Keratinocyte (primary cell): ENCODE measurements at regions not wholly inside any gene's neighbourhood (a gene's known extent, or its start where the extent isn't known, plus 50 kb on each side); places are given as distances from the start of the nearest gene placed in this dataset.

Experiments
- DNase-seq: peaks from one replicate; pipeline ENCODE4 v3.0.0-alpha.2; 2011; ENCODE audit warnings: low read depth, missing footprints, low spot score
- FAIRE-seq: peaks from 2 replicates; lab custom pipeline; 2011; peaks lifted over from hg19 to GRCh38; lab: Jason Lieb, UNC
- H2AFZ ChIP-seq: 2 replicates; pipeline ENCODE4 v1.6.0; 2012; ENCODE audit warnings: low read length, control low read depth, inconsistent platforms; ENCODE audit not compliant: control insufficient read depth
- H3K27ac ChIP-seq: 2 replicates; pipeline ENCODE4 v1.5.1; 2011; ENCODE audit warnings: low read length; ENCODE audit not compliant: control insufficient read depth, insufficient read depth
- H3K27me3 ChIP-seq: 3 replicates; pipeline ENCODE4 v1.6.0; 2011; ENCODE audit warnings: low read length; ENCODE audit not compliant: control insufficient read depth, insufficient read depth; ENCODE audit errors: extremely low read depth
- H3K36me3 ChIP-seq, 2 experiments: 2 replicates in 1 of 2; 3 replicates in 1 of 2; pipeline ENCODE4 v1.5.1; 2011; ENCODE audit warnings: low read length in 2 of 2, mild to moderate bottlenecking in 1 of 2; ENCODE audit not compliant: control insufficient read depth in 2 of 2, insufficient read depth in 2 of 2; ENCODE audit errors: extremely low read depth in 1 of 2
- H3K4me1 ChIP-seq: 3 replicates; pipeline ENCODE4 v1.5.1; 2011; ENCODE audit warnings: low read length; ENCODE audit not compliant: control insufficient read depth, insufficient read depth; ENCODE audit errors: extremely low read depth
- H3K4me2 ChIP-seq: 3 replicates; pipeline ENCODE4 v1.6.0; 2011; ENCODE audit warnings: low read depth, low read length; ENCODE audit not compliant: control insufficient read depth, insufficient read depth; ENCODE audit errors: extremely low read depth
- H3K4me3 ChIP-seq, 3 experiments: fragments of 200-600 bp in 1 of 3; sonication (generic) in 1 of 3; 2 replicates in 2 of 3; 3 replicates in 1 of 3; pipeline ENCODE4 v1.5.1; 2011 to 2016; ENCODE audit warnings: low read length in 3 of 3, mild to moderate bottlenecking in 3 of 3, control low read depth in 2 of 3, inconsistent platforms in 1 of 3, low read depth in 1 of 3, mixed read lengths in 1 of 3, mixed run types in 1 of 3, moderate library complexity in 1 of 3; ENCODE audit not compliant: control insufficient read depth in 2 of 3, insufficient read depth in 2 of 3; ENCODE audit errors: extremely low read depth in 1 of 3
- H3K79me2 ChIP-seq: 2 replicates; pipeline ENCODE4 v1.6.0; 2012; ENCODE audit warnings: low read length; ENCODE audit not compliant: control insufficient read depth, insufficient read depth
- H3K9ac ChIP-seq: 3 replicates; pipeline ENCODE4 v1.6.0; 2011; ENCODE audit warnings: low read length; ENCODE audit not compliant: control insufficient read depth, insufficient read depth; ENCODE audit errors: extremely low read depth
- H3K9me1 ChIP-seq: 3 replicates; pipeline ENCODE4 v1.6.0; 2011; ENCODE audit warnings: low read length; ENCODE audit not compliant: control insufficient read depth, insufficient read depth; ENCODE audit errors: extremely low read depth
- H3K9me3 ChIP-seq: 2 replicates; pipeline ENCODE4 v1.5.1; 2012; ENCODE audit warnings: low read depth, low read length; ENCODE audit not compliant: control insufficient read depth
- H4K20me1 ChIP-seq: 3 replicates; pipeline ENCODE4 v1.6.0; 2011; ENCODE audit warnings: low read length; ENCODE audit not compliant: control insufficient read depth, insufficient read depth; ENCODE audit errors: extremely low read depth
- EZH2 ChIP-seq: IDR thresholded peaks from one replicate; pipeline ENCODE4 v1.6.1; 2012; ENCODE audit warnings: inconsistent platforms, mild to moderate bottlenecking, low read length, moderate library complexity
- dilution Hi-C: fragments of 300-500 bp; cut with MboI; formaldehyde crosslinking; loops from one replicate; pipeline ENCODE4 v1.7.0; 2020; ENCODE audit warnings: low sequenced_read_pairs; ENCODE audit not compliant: extremely low pct_ligation_motif_present
- TF ChIP-seq, protein P1 (sequence below), 3 experiments: IDR thresholded peaks in 1 of 3; conservative IDR thresholded peaks in 1 of 3; optimal IDR thresholded peaks in 1 of 3; 2 replicates in 2 of 3; 3 replicates in 1 of 3; pipeline versions ENCODE3 to v1.5.1; 2011; ENCODE audit warnings: low read length in 3 of 3, mild to moderate bottlenecking in 3 of 3, moderate library complexity in 2 of 3, control low read depth in 1 of 3, inconsistent platforms in 1 of 3; ENCODE audit not compliant: insufficient read depth in 2 of 3; ENCODE audit errors: extremely low read depth in 1 of 3

DNA sequence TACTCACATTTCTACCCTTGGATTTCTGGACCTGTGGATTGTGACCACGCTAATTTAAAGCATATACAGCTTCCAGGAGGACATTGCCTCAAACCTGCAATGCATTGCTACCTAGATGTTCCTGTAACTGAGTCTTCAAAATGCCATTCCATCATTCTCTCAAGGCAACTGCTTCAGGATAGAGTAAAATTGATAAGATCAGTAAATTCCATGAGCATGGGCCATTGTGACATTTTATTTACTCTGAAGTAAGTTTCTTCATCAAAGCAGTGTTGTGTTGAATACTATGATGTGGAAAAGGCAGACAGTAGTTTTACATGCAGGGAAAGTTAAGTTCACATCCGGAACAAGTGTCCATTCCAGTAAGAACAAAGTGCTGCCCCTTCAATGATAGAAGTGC is 991.0 kb downstream of the ARAP2 start:
- Histone ChIP-seq H2AFZ (no peak overlapping the region), H3K4me1 (peaks cover 3% of the 10 kb centered on the region), H3K9me3 (no peaks in the 10 kb centered on the region), H3K27ac (no peak overlapping the region), H3K9ac (no peak overlapping the region), H4K20me1 (no peaks in the 10 kb centered on the region), H3K4me2 (no peak overlapping the region), H3K79me2 (no peaks in the 10 kb centered on the region), H3K36me3 (no peaks in the 10 kb centered on the region), H3K9me1 (no peaks in the 10 kb centered on the region), H3K27me3 (no peaks in the 10 kb centered on the region), H3K4me3 (no peak overlapping the region)
- FAIRE-seq (no peak), DNase-seq (no peak)
- TF ChIP-seq, protein P1, sequence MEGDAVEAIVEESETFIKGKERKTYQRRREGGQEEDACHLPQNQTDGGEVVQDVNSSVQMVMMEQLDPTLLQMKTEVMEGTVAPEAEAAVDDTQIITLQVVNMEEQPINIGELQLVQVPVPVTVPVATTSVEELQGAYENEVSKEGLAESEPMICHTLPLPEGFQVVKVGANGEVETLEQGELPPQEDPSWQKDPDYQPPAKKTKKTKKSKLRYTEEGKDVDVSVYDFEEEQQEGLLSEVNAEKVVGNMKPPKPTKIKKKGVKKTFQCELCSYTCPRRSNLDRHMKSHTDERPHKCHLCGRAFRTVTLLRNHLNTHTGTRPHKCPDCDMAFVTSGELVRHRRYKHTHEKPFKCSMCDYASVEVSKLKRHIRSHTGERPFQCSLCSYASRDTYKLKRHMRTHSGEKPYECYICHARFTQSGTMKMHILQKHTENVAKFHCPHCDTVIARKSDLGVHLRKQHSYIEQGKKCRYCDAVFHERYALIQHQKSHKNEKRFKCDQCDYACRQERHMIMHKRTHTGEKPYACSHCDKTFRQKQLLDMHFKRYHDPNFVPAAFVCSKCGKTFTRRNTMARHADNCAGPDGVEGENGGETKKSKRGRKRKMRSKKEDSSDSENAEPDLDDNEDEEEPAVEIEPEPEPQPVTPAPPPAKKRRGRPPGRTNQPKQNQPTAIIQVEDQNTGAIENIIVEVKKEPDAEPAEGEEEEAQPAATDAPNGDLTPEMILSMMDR (optimal IDR thresholded peaks at IDR 0.05 in 1 of 3, IDR thresholded peaks at IDR 0.05 in 1 of 3, conservative IDR thresholded peaks at IDR 0.05 in 1 of 3; ENCODE audit: extremely low read depth in 1 of 3, insufficient read depth in 2 of 3, low read length in 3 of 3) = no peak
- TF ChIP-seq EZH2 = no peak
- dilution Hi-C loops = no loop called here

DNA sequence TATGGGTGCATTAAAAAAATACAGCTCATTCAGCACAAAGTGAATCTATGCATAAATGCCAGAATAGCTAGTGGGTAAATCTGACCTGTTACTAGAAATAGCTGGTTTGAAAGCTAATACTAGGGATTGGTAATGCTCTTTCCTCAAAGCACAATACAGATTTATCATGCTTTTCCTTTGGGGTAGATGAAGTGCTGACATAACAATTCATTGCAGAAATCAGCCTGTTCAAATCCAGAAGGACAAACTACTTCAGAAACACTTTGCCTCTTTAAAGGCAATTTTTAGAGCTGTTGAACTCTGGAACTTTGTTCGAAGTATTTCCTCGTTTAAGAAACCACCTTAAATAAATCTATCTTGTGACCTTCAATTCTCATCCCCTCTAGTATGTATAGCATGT is 957.9 kb downstream of the ARAP2 start:
- dilution Hi-C loops = no loop called here

More for the DNA sequence above, 957.9 kb downstream of the ARAP2 start:
- H3K36me3 ChIP-seq = no peaks in the 10 kb centered on the region
- no peaks in the 10 kb centered on the region for H3K9me3 ChIP-seq
- H4K20me1 ChIP-seq = no peaks in the 10 kb centered on the region
- H3K4me2 ChIP-seq = no peak overlapping the region
- H3K4me1 ChIP-seq = no peaks in the 10 kb centered on the region
- no peaks in the 10 kb centered on the region for H3K9me1 ChIP-seq
- H3K79me2 ChIP-seq = no peaks in the 10 kb centered on the region
- no peak for DNase-seq
- no peak overlapping the region for H3K9ac ChIP-seq
- H3K27me3 ChIP-seq = no peaks in the 10 kb centered on the region
- H2AFZ ChIP-seq = no peak overlapping the region
- no peak overlapping the region for H3K27ac ChIP-seq
- FAIRE-seq = no peak
- no peak overlapping the region for H3K4me3 ChIP-seq
- TF ChIP-seq, protein P1 (optimal IDR thresholded peaks at IDR 0.05 in 1 of 3, IDR thresholded peaks at IDR 0.05 in 1 of 3, conservative IDR thresholded peaks at IDR 0.05 in 1 of 3; ENCODE audit: extremely low read depth in 1 of 3, insufficient read depth in 2 of 3, low read length in 3 of 3) = no peak
- no peak for TF ChIP-seq EZH2
